ENCODE measurements at regions not wholly inside any gene's neighbourhood (a gene's known extent, or its start where the extent isn't known, plus 50 kb on each side); places are given as distances from the start of the nearest gene placed in this dataset.
A peak's percentile ranks its signal among the peaks of the same experiment; 100 is the strongest.
"Not testable (repeated sequence)": the region's sequence is repeated elsewhere in the genome, so short reads cannot be mapped to it uniquely, and the experiment has no call there.

- Histone ChIP-seq H3K27ac (ENCODE audit: low read depth, low read length) (no peak overlapping the region), H3K4me3 (ENCODE audit: insufficient read depth, low read length) (no peak overlapping the region), H3K4me1 (ENCODE audit: insufficient read depth, low read length) (peaks cover 10% of the 10 kb centered on the region), H2AFZ (ENCODE audit: low read length) (no peak overlapping the region), H4K20me1 (ENCODE audit: insufficient read depth, low read length) (no peaks in the 10 kb centered on the region), H3K79me2 (ENCODE audit: insufficient read depth, low read length) (no peaks in the 10 kb centered on the region), H3K36me3 (ENCODE audit: insufficient read depth, low read length) (no peaks in the 10 kb centered on the region), H3K9me3 (ENCODE audit: low read depth, low read length) (no peaks in the 10 kb centered on the region), H3K4me2 (ENCODE audit: insufficient read depth, low read length) (no peak overlapping the region), H3K27me3 (ENCODE audit: insufficient read depth, low read length) (no peaks in the 10 kb centered on the region)
- no peak for DNase-seq (ENCODE audit: insufficient read length, low spot score, missing footprints)
- TF ChIP-seq, protein P1, sequence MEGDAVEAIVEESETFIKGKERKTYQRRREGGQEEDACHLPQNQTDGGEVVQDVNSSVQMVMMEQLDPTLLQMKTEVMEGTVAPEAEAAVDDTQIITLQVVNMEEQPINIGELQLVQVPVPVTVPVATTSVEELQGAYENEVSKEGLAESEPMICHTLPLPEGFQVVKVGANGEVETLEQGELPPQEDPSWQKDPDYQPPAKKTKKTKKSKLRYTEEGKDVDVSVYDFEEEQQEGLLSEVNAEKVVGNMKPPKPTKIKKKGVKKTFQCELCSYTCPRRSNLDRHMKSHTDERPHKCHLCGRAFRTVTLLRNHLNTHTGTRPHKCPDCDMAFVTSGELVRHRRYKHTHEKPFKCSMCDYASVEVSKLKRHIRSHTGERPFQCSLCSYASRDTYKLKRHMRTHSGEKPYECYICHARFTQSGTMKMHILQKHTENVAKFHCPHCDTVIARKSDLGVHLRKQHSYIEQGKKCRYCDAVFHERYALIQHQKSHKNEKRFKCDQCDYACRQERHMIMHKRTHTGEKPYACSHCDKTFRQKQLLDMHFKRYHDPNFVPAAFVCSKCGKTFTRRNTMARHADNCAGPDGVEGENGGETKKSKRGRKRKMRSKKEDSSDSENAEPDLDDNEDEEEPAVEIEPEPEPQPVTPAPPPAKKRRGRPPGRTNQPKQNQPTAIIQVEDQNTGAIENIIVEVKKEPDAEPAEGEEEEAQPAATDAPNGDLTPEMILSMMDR (IDR thresholded peaks at IDR 0.05; ENCODE audit: extremely low read depth, low read depth, low read length) = no peak
Observed at GRCh38 chr1:221862971-221863370, 121.1 kb upstream of the DUSP10 start.

DNA sequence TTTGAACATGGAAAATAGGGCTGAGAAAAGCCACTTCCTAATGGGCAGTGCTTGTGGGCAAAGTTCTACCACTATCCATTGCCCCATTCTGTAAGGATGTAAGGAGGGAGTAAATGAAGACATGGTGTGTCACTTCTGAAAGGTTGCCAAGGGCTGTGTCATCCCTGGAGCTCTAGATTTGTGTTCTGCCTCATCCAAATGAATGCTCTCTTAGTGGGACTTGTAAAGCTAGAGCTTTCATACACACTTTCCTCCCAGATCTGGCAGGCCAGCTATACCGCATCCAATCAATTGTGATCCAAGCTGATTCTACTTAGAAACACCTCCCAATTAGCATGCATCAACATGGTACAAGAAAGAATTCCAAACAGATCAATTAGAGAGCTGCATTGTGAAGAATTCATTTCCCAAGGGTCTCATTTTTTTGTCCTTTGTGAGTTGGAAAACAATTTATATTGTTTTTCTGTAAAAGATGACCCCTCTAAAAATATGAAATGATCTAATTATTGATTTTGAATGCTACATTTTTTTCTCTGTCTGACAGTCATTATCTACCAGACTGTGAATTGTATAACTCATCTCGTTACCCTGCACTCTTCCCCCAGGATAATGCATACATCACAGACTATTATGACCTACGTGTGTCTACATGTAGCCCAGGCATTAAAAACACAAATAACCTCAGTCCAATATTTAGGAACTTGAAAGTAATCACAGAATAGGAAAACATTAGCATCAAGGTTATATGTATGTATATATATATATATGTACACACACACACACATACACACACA, 117.1 kb upstream of the DUSP10 start:
- TF ChIP-seq, protein P1 (IDR thresholded peaks at IDR 0.05; ENCODE audit: extremely low read depth, low read depth, low read length) = no peak
- peak overlapping the region; percentile 5 for H3K27ac ChIP-seq (ENCODE audit: low read depth, low read length)
- no peaks in the 10 kb centered on the region for H3K9me3 ChIP-seq (ENCODE audit: low read depth, low read length)
- DNase-seq (ENCODE audit: insufficient read length, low spot score, missing footprints) = peak; percentile 87
- no peak overlapping the region for H3K4me2 ChIP-seq (ENCODE audit: insufficient read depth, low read length)
- no peaks in the 10 kb centered on the region for H3K27me3 ChIP-seq (ENCODE audit: insufficient read depth, low read length)
- H3K4me3 ChIP-seq (ENCODE audit: insufficient read depth, low read length) = no peak overlapping the region
- H2AFZ ChIP-seq (ENCODE audit: low read length) = no peak overlapping the region
- H3K79me2 ChIP-seq (ENCODE audit: insufficient read depth, low read length) = no peaks in the 10 kb centered on the region
- no peaks in the 10 kb centered on the region for H4K20me1 ChIP-seq (ENCODE audit: insufficient read depth, low read length)
- no peaks in the 10 kb centered on the region for H3K36me3 ChIP-seq (ENCODE audit: insufficient read depth, low read length)
- H3K4me1 ChIP-seq (ENCODE audit: insufficient read depth, low read length) = peaks cover 10% of the 10 kb centered on the region

- H4K20me1 ChIP-seq (ENCODE audit: insufficient read depth, low read length); H2AFZ ChIP-seq (ENCODE audit: low read length); H3K36me3 ChIP-seq (ENCODE audit: insufficient read depth, low read length); H3K4me1 ChIP-seq (ENCODE audit: insufficient read depth, low read length); DNase-seq (ENCODE audit: insufficient read length, low spot score, missing footprints); H3K79me2 ChIP-seq (ENCODE audit: insufficient read depth, low read length); H3K9me3 ChIP-seq (ENCODE audit: low read depth, low read length); H3K27ac ChIP-seq (ENCODE audit: low read depth, low read length); H3K4me2 ChIP-seq (ENCODE audit: insufficient read depth, low read length); H3K4me3 ChIP-seq (ENCODE audit: insufficient read depth, low read length); H3K27me3 ChIP-seq (ENCODE audit: insufficient read depth, low read length): not testable (repeated sequence)
Observed at GRCh38 chr1:221857094-221857444, 115.2 kb upstream of the DUSP10 start.

GRCh38 chr1:221856228-221857093, 114.6 kb upstream of the DUSP10 start:
- H3K4me2 ChIP-seq (ENCODE audit: insufficient read depth, low read length) = no peak overlapping the region
- H3K9me3 ChIP-seq (ENCODE audit: low read depth, low read length) = no peaks in the 10 kb centered on the region
- no peaks in the 10 kb centered on the region for H3K79me2 ChIP-seq (ENCODE audit: insufficient read depth, low read length)
- DNase-seq (ENCODE audit: insufficient read length, low spot score, missing footprints) = no peak
- H3K27me3 ChIP-seq (ENCODE audit: insufficient read depth, low read length) = no peaks in the 10 kb centered on the region
- peaks cover 14% of the 10 kb centered on the region for H3K4me1 ChIP-seq (ENCODE audit: insufficient read depth, low read length)
- TF ChIP-seq, protein P1 (IDR thresholded peaks at IDR 0.05; ENCODE audit: extremely low read depth, low read depth, low read length) = no peak
- no peaks in the 10 kb centered on the region for H4K20me1 ChIP-seq (ENCODE audit: insufficient read depth, low read length)
- no peak overlapping the region for H3K4me3 ChIP-seq (ENCODE audit: insufficient read depth, low read length)
- H2AFZ ChIP-seq (ENCODE audit: low read length) = no peak overlapping the region
- H3K27ac ChIP-seq (ENCODE audit: low read depth, low read length) = no peak overlapping the region
- no peaks in the 10 kb centered on the region for H3K36me3 ChIP-seq (ENCODE audit: insufficient read depth, low read length)
